CMK (cell line): ENCODE measurements at regions not wholly inside any gene's neighbourhood (a gene's known extent, or its start where the extent isn't known, plus 50 kb on each side); places are given as distances from the start of the nearest gene placed in this dataset.

ENCODE experiments used
- DNase-seq: peaks from one replicate; pipeline ENCODE4 v3.0.0-alpha.2; 2010; ENCODE audit warnings: low read depth

DNA sequence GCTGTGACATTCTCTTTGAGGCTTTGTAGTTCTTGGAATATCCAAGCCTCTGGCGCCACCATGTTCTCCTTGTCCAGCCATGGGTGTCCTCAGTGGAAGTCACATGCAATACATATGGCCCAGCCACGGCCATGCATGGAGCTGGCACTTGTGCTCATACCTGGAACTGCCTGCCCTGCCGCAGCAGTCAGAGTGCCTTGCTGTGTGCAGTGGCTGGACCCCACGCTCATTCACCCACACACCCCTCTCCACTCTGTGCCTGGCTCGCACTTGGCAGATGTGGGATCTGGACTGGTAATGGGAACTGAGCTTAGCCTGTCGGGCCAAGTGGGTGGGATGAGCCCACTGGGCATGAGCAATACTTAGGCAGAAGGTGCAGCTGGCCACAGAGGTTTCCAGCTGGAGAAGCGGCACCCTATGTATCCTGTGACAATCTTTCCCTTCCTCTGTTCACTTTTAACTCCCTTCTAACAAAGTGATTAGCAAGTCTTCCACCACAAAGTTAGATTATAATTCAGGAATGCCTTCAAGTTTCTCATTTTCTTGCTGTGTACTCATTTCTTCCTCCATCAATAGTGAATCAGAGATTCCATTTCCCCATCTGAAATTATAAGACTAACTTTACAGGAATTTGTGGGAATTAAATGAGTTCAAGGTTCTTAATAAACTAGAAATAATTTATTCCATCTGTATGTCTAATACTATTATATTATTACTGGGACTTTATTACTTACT, 351.6 kb upstream of the NCAM2 start:
- DNase-seq = no peak

- no peak for DNase-seq
These were observed 350.6 kb upstream of the NCAM2 start for GRCh38 chr21:20647607-20648006.

DNA sequence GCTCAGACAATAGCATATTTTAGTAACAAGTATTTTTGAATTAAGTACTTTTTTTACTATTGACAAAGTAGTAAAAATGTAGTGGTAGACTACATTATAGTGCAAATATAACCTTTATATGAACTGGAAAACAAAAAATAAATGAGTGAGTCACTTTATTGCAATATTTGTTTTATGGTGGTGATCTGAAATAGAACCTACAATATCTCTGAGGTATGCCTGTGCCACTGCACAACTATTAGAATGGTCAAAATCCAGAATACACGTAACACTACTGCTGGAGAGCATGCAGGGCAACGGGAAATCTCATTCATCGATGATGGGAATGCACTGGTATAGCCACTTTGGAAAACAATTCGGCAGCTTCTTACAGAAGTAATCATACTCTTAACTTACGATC, 349.0 kb upstream of the NCAM2 start:
- DNase-seq = no peak

DNA sequence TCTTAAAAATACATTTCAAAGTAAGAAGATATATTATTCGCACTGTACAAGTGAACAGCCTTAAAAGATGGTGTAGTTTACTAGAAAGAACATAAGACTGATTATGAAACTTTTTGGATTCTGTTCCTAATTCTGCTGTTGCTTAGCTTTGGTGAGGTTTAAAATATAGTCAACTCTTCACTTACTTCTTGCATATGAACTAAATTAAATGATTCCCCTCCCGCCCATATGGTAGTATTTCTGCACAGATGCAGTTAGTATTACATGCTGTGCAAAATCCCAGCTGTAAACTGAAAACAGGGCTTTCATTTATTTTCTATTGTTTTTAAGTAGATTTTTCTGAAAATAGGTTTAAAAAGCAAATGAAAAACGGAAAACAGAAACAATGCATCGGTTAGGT, 345.4 kb upstream of the NCAM2 start:
- DNase-seq = no peak

- no peak for DNase-seq
These were observed 337.0 kb upstream of the NCAM2 start for GRCh38 chr21:20661246-20661645.

GRCh38 chr21:20661745-20662422, 336.3 kb upstream of the NCAM2 start:
- no peak for DNase-seq

- DNase-seq = no peak
These were observed 335.7 kb upstream of the NCAM2 start for GRCh38 chr21:20662514-20662913.

DNA sequence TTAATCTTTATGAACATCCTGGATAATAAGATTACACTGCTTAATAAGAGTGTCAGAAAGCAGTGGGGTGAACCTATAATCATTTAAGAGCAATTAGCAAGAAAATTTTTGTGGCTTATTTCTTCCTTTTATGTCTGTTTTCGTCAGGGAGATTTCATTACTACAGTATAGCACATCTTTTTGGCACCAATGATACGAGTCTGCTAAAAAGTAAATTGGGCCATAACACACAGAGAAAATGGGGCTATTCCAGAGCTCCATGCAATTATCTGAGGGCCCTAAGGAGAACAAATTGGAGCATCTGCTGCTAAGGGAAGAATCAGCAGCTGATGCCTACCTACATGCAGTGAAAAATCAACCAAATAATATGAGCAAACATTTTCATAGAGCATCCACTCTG, 330.3 kb upstream of the NCAM2 start:
- DNase-seq = no peak

- DNase-seq = no peak
These were observed 312.7 kb upstream of the NCAM2 start for GRCh38 chr21:20685475-20685874.

GRCh38 chr21:20698585-20698984, 299.6 kb upstream of the NCAM2 start:
- DNase-seq = no peak

GRCh38 chr21:20701235-20701634, 297.0 kb upstream of the NCAM2 start:
- no peak for DNase-seq

GRCh38 chr21:20703112-20703767, 295.0 kb upstream of the NCAM2 start:
- no peak for DNase-seq

GRCh38 chr21:20720623-20721022, 277.6 kb upstream of the NCAM2 start:
- DNase-seq = no peak

- DNase-seq = no peak
These were observed 277.1 kb upstream of the NCAM2 start for GRCh38 chr21:20721151-20721550.

GRCh38 chr21:20728691-20729090, 269.5 kb upstream of the NCAM2 start:
- DNase-seq = no peak

- DNase-seq = no peak
These were observed 268.8 kb upstream of the NCAM2 start for GRCh38 chr21:20729376-20729775.

GRCh38 chr21:20730441-20730840, 267.8 kb upstream of the NCAM2 start:
- no peak for DNase-seq

- DNase-seq = no peak
These were observed 263.0 kb upstream of the NCAM2 start for GRCh38 chr21:20735257-20735656.

GRCh38 chr21:20737227-20737913, 260.8 kb upstream of the NCAM2 start:
- DNase-seq = no peak

DNA sequence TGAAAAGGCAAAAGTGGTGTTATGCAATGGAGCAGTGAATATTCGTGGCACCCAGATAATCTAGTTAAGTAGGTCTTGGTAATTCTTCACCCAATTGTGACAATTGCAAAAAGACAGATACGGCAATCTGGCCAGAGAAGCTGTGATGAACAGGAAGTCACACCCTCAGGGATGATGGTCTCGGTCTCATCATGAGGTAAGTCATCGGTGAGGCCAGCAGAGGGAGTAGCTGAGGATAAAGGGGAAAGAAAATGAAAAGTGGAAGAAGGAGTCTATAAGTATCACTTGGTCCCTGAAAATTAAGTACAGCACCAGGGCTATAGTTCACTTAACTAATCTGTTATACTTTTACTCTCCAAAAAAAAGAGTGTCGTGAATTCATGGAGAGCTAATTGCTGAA, 258.8 kb upstream of the NCAM2 start:
- peak; percentile 47 for DNase-seq

GRCh38 chr21:20741445-20741844, 256.8 kb upstream of the NCAM2 start:
- no peak for DNase-seq

GRCh38 chr21:20760221-20760620, 238.0 kb upstream of the NCAM2 start:
- DNase-seq = no peak

DNA sequence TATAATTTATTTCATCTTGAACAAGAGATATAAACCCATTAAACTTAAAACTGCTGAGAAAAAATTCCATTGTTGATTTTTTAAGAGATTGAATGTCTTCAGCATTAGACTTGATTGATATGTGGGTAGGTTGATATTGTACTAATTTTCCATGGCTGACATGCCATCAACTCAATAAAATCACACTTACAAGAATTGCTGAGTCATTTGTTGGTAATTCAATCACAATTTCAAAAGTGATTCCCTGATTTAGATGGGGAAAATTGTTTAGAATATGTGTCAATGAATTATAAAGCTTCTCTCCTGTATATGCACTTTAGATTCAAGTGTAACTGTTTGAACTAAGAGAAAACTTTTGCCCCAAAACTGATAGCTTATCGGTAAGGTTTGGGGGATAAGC, 223.5 kb upstream of the NCAM2 start:
- DNase-seq = no peak
